ENCODE measurements at regions not wholly inside any gene's neighbourhood (a gene's known extent, or its start where the extent isn't known, plus 50 kb on each side); places are given as distances from the start of the nearest gene placed in this dataset.

- Histone ChIP-seq H3K4me3 (ENCODE audit: low read depth, low read length) (no peak overlapping the region), H3K9me3 (ENCODE audit: control insufficient read depth, insufficient read depth, low read depth, low read length) (no peaks in the 10 kb centered on the region), H3K36me3 (ENCODE audit: control insufficient read depth in 2 of 2, insufficient read depth in 1 of 2, low read length in 2 of 2) (no peaks in the 10 kb centered on the region), H3K4me1 (ENCODE audit: control insufficient read depth, insufficient read depth, low read length) (no peaks in the 10 kb centered on the region), H3K27ac (ENCODE audit: extremely low read depth, low read depth, low read length) (no peak overlapping the region)
- ChIA-PET POLR2A (no interaction called here), CTCF (interaction anchor here (0.6 to 0.7 kb wide), 4 partner anchors 9 to 1015 kb away, joined by 3 read pairs; no protein-coding TSS in a partner anchor)
- TF ChIP-seq KLF9 (tag by site-specific recombination; IDR thresholded peaks at IDR 0.05; ENCODE audit: low read depth) (no peak), ZNF670 (tag by site-specific recombination; IDR thresholded peaks at IDR 0.05; ENCODE audit: low read depth) (no peak), ZNF138 (tag by site-specific recombination; IDR thresholded peaks at IDR 0.05; ENCODE audit: borderline replicate concordance) (no peak)
These were observed 242.2 kb downstream of the SMARCA2 start for GRCh38 chr9:2257248-2257929.

- H3K9me3 ChIP-seq (ENCODE audit: control insufficient read depth, insufficient read depth, low read depth, low read length) = no peaks in the 10 kb centered on the region
- H3K4me3 ChIP-seq (ENCODE audit: low read depth, low read length) = no peak overlapping the region
- ChIA-PET POLR2A (interaction anchor here (0.9 kb wide), 1 partner anchor 21 kb away, joined by 3 read pairs; no protein-coding TSS in a partner anchor), CTCF (no interaction called here)
- H3K4me1 ChIP-seq (ENCODE audit: control insufficient read depth, insufficient read depth, low read length) = no peaks in the 10 kb centered on the region
- TF ChIP-seq, protein P1, sequence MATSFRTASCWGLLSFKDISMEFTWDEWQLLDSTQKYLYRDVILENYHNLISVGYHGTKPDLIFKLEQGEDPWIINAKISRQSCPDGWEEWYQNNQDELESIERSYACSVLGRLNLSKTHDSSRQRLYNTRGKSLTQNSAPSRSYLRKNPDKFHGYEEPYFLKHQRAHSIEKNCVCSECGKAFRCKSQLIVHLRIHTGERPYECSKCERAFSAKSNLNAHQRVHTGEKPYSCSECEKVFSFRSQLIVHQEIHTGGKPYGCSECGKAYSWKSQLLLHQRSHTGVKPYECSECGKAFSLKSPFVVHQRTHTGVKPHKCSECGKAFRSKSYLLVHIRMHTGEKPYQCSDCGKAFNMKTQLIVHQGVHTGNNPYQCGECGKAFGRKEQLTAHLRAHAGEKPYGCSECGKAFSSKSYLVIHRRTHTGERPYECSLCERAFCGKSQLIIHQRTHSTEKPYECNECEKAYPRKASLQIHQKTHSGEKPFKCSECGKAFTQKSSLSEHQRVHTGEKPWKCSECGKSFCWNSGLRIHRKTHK (tag by site-specific recombination; IDR thresholded peaks at IDR 0.05) = no peak
- TF ChIP-seq ZNF548 (tag by site-specific recombination; IDR thresholded peaks at IDR 0.05) = no peak
- TF ChIP-seq WT1 (tag by site-specific recombination; IDR thresholded peaks at IDR 0.05) = no peak
- TF ChIP-seq ZNF426 (tag by site-specific recombination; IDR thresholded peaks at IDR 0.05) = no peak
- no peak for TF ChIP-seq ZNF473 (tag by site-specific recombination; IDR thresholded peaks at IDR 0.05)
- TF ChIP-seq ZNF24 (tag by site-specific recombination; IDR thresholded peaks at IDR 0.05) = no peak
- no peak for TF ChIP-seq ZNF248 (tag by site-specific recombination; IDR thresholded peaks at IDR 0.05)
- no peak for TF ChIP-seq ZIC2 (tag by site-specific recombination; IDR thresholded peaks at IDR 0.05)
- no peak for TF ChIP-seq KLF8 (tag by site-specific recombination; IDR thresholded peaks at IDR 0.05)
- TF ChIP-seq GLIS2 (tag by site-specific recombination; IDR thresholded peaks at IDR 0.05) = no peak
- TF ChIP-seq KLF16 (tag by site-specific recombination; IDR thresholded peaks at IDR 0.05) = no peak
- TF ChIP-seq, protein P2, sequence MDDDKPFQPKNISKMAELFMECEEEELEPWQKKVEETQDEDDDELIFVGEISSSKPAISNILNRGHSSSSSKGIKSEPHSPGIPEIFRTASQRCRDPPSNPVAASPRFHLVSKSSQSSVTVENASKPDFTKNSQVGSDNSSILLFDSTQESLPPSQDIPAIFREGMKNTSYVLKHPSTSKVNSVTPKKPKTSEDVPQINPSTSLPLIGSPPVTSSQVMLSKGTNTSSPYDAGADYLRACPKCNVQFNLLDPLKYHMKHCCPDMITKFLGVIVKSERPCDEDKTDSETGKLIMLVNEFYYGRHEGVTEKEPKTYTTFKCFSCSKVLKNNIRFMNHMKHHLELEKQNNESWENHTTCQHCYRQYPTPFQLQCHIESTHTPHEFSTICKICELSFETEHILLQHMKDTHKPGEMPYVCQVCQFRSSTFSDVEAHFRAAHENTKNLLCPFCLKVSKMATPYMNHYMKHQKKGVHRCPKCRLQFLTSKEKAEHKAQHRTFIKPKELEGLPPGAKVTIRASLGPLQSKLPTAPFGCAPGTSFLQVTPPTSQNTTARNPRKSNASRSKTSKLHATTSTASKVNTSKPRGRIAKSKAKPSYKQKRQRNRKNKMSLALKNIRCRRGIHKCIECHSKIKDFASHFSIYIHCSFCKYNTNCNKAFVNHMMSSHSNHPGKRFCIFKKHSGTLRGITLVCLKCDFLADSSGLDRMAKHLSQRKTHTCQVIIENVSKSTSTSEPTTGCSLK (tag by site-specific recombination; IDR thresholded peaks at IDR 0.05) = no peak
- H3K27ac ChIP-seq (ENCODE audit: extremely low read depth, low read depth, low read length) = no peak overlapping the region
- H3K36me3 ChIP-seq (ENCODE audit: control insufficient read depth in 2 of 2, insufficient read depth in 1 of 2, low read length in 2 of 2) = no peaks in the 10 kb centered on the region
These were observed 245.5 kb downstream of the SMARCA2 start for GRCh38 chr9:2260417-2261306.

DNA sequence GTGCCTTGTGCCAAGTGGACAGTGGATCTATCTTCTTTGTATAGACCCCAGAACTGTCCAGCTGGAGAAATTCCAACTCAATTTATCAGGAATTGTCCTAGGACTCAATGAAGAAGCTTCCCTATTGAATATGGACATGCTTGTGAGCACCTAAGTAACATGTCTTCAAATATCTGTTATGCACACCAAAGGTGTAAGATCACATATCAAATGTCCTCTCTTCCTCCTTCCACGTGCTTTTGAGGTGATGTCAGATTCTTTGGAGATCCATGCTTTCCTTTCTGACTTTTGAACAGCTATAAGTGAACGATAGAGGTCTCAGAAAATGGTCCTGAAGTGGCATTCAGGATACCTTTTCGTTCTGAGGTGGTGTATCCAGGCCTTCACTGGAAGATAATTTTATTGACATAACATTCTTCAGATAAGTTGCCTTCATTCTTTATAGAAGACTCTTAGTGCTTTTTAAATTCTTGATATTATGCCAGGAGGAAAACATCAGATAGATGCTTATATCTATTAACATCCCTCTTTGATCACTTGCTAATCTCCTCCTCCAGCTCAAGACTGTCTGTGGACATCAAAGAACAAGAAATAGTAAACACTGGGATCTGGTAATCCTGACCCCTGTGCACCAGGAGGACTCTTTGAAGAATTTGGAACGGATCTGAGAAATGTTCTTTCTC is 246.4 kb downstream of the SMARCA2 start:
- Histone ChIP-seq H3K4me3 (ENCODE audit: low read depth, low read length) (no peak overlapping the region), H3K36me3 (ENCODE audit: control insufficient read depth in 2 of 2, insufficient read depth in 1 of 2, low read length in 2 of 2) (no peaks in the 10 kb centered on the region), H3K9me3 (ENCODE audit: control insufficient read depth, insufficient read depth, low read depth, low read length) (no peaks in the 10 kb centered on the region), H3K27ac (ENCODE audit: extremely low read depth, low read depth, low read length) (no peak overlapping the region), H3K4me1 (ENCODE audit: control insufficient read depth, insufficient read depth, low read length) (no peaks in the 10 kb centered on the region)
- ChIA-PET CTCF (no interaction called here), POLR2A (interaction anchor here (0.9 kb wide), 1 partner anchor 20 kb away, joined by 3 read pairs; no protein-coding TSS in a partner anchor)
- TF ChIP-seq FEZF1 (tag by site-specific recombination; IDR thresholded peaks at IDR 0.05) = no peak
- no peak for TF ChIP-seq ZNF114 (tag by site-specific recombination; IDR thresholded peaks at IDR 0.05)
- TF ChIP-seq ZBTB49 (tag by site-specific recombination; IDR thresholded peaks at IDR 0.05; ENCODE audit: low read depth) = no peak
- no peak for TF ChIP-seq ZNF555 (tag by site-specific recombination; conservative IDR thresholded peaks at IDR 0.05)
- TF ChIP-seq, protein P3, sequence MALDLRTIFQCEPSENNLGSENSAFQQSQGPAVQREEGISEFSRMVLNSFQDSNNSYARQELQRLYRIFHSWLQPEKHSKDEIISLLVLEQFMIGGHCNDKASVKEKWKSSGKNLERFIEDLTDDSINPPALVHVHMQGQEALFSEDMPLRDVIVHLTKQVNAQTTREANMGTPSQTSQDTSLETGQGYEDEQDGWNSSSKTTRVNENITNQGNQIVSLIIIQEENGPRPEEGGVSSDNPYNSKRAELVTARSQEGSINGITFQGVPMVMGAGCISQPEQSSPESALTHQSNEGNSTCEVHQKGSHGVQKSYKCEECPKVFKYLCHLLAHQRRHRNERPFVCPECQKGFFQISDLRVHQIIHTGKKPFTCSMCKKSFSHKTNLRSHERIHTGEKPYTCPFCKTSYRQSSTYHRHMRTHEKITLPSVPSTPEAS (tag by site-specific recombination; IDR thresholded peaks at IDR 0.05) = no peak
- TF ChIP-seq BCL11A (tag by site-specific recombination; IDR thresholded peaks at IDR 0.05; ENCODE audit: low read depth) = no peak
- no peak for TF ChIP-seq MZF1 (tag by site-specific recombination; IDR thresholded peaks at IDR 0.05; ENCODE audit: borderline replicate concordance)
